DND-41 (cell line): ENCODE measurements at regions not wholly inside any gene's neighbourhood (a gene's known extent, or its start where the extent isn't known, plus 50 kb on each side); places are given as distances from the start of the nearest gene placed in this dataset.

Source experiments
- ATAC-seq: fragments of 200-7000 bp; cut with Tn5 transposase; 3 replicates; pipeline ENCODE4 v1.9.1; 2021; ENCODE audit warnings: low read depth; ENCODE audit not compliant: insufficient read depth
- DNase-seq: peaks from one replicate; pipeline ENCODE4 v3.0.0-alpha.2; 2020
- H2AFZ ChIP-seq: 2 replicates; pipeline ENCODE4 v1.6.0; 2012; ENCODE audit warnings: low read depth, low read length
- H3K27ac ChIP-seq: 2 replicates; pipeline ENCODE4 v1.5.1; 2012; ENCODE audit warnings: low read length, inconsistent platforms
- H3K27me3 ChIP-seq: fragments of 200-600 bp; sonication (generic); 2 replicates; pipeline ENCODE4 v1.6.0; 2012; ENCODE audit warnings: low read length, mild to moderate bottlenecking, inconsistent platforms; ENCODE audit not compliant: insufficient read depth, poor library complexity
- H3K36me3 ChIP-seq: 2 replicates; pipeline ENCODE4 v1.5.1; 2012; ENCODE audit warnings: low read length, inconsistent platforms; ENCODE audit not compliant: insufficient read depth
- H3K4me1 ChIP-seq: 2 replicates; pipeline ENCODE4 v1.5.1; 2012; ENCODE audit warnings: mild to moderate bottlenecking, low read length; ENCODE audit not compliant: insufficient read depth
- H3K4me2 ChIP-seq: 2 replicates; pipeline ENCODE4 v1.6.0; 2012; ENCODE audit warnings: mild to moderate bottlenecking, moderate library complexity, low read length, inconsistent platforms; ENCODE audit not compliant: insufficient read depth
- H3K4me3 ChIP-seq, 2 experiments: fragments of 200-600 bp in 1 of 2; shearing (Covaris generic) in 1 of 2; 2 replicates each; pipeline ENCODE4 v1.5.1; 2012 to 2016; ENCODE audit warnings: inconsistent platforms in 2 of 2, low read length in 2 of 2, mild to moderate bottlenecking in 2 of 2, low read depth in 1 of 2, moderate library complexity in 1 of 2
- H3K79me2 ChIP-seq: 2 replicates; pipeline ENCODE4 v1.6.0; 2012; ENCODE audit warnings: low read length, inconsistent platforms; ENCODE audit not compliant: insufficient read depth
- H3K9ac ChIP-seq: 2 replicates; pipeline ENCODE4 v1.6.0; 2012; ENCODE audit warnings: low read depth, mild to moderate bottlenecking, inconsistent platforms, low read length, moderate library complexity
- H3K9me3 ChIP-seq: 2 replicates; pipeline ENCODE4 v1.5.1; 2012; ENCODE audit warnings: low read length, moderate library complexity, mild to moderate bottlenecking, inconsistent platforms; ENCODE audit not compliant: insufficient read depth, severe bottlenecking
- H4K20me1 ChIP-seq: 2 replicates; pipeline ENCODE4 v1.6.0; 2012; ENCODE audit warnings: low read length; ENCODE audit not compliant: insufficient read depth
- EZH2 ChIP-seq: IDR thresholded peaks from 3 replicates; pipeline ENCODE4 v1.6.1; 2012; ENCODE audit warnings: borderline replicate concordance, low read depth, mild to moderate bottlenecking, moderate library complexity, low read length, inconsistent platforms; ENCODE audit not compliant: severe bottlenecking
- TF ChIP-seq, protein P1 (sequence below): IDR thresholded peaks from 2 replicates; pipeline ENCODE4 v1.5.1; 2012; ENCODE audit warnings: borderline replicate concordance, low read length, moderate library complexity, mild to moderate bottlenecking; ENCODE audit not compliant: poor library complexity, severe bottlenecking; ENCODE audit errors: extremely low read depth

DNA sequence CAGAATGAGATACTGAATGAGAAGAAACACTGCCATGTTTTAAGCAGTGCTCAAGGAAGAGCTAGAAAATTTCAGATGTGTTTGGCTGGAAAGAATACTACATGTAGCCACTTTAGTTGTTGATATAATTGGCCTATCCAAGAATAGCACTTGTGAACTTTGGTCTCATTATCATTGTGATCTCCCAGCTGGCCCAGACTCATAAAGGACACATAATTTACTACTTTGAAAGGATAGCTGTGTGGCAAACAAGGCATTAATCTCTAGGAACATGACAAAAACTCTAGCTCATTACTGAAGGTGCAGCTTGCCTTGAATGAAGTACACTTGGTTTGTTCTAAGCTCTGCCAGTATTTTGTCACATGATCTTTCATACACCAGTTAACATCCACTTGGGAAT is 356.3 kb downstream of the CSNK1G3 start:
- Histone ChIP-seq H3K4me1 (no peaks in the 10 kb centered on the region), H3K4me3 (no peak overlapping the region), H3K27me3 (no peaks in the 10 kb centered on the region), H3K4me2 (no peak overlapping the region), H3K36me3 (no peaks in the 10 kb centered on the region), H3K27ac (no peak overlapping the region), H3K9me3 (no peaks in the 10 kb centered on the region), H2AFZ (no peak overlapping the region), H3K9ac (no peak overlapping the region), H3K79me2 (no peaks in the 10 kb centered on the region), H4K20me1 (no peaks in the 10 kb centered on the region)
- DNase-seq (no peak), ATAC-seq (no peak)
- no peak for TF ChIP-seq EZH2
- TF ChIP-seq, protein P1, sequence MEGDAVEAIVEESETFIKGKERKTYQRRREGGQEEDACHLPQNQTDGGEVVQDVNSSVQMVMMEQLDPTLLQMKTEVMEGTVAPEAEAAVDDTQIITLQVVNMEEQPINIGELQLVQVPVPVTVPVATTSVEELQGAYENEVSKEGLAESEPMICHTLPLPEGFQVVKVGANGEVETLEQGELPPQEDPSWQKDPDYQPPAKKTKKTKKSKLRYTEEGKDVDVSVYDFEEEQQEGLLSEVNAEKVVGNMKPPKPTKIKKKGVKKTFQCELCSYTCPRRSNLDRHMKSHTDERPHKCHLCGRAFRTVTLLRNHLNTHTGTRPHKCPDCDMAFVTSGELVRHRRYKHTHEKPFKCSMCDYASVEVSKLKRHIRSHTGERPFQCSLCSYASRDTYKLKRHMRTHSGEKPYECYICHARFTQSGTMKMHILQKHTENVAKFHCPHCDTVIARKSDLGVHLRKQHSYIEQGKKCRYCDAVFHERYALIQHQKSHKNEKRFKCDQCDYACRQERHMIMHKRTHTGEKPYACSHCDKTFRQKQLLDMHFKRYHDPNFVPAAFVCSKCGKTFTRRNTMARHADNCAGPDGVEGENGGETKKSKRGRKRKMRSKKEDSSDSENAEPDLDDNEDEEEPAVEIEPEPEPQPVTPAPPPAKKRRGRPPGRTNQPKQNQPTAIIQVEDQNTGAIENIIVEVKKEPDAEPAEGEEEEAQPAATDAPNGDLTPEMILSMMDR: no peak

DNA sequence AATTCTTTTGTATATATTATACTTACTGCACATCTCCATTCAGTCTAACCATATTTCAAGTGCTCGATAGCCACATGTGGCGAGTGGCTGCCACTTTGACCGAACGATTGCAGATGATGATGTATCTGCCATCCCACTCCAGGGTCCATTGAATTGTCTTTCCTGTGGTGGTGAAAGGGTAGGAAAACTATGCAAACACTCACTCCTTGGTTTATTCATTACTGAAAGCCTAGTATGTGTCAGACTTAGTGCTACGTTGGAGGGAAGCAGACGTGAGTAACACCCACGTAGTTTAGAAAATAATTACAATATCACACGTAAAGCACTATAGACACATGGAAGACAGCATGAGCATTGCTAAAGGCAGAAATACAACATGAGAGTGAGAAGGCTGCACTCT is 353.7 kb downstream of the CSNK1G3 start:
- Histone ChIP-seq H3K9ac (no peak overlapping the region), H3K27me3 (no peaks in the 10 kb centered on the region), H3K4me2 (no peak overlapping the region), H2AFZ (no peak overlapping the region), H3K36me3 (no peaks in the 10 kb centered on the region), H4K20me1 (no peaks in the 10 kb centered on the region), H3K4me1 (no peaks in the 10 kb centered on the region), H3K79me2 (no peaks in the 10 kb centered on the region), H3K4me3 (no peak overlapping the region), H3K9me3 (no peaks in the 10 kb centered on the region), H3K27ac (no peak overlapping the region)
- no peak for DNase-seq
- no peak for ATAC-seq
- TF ChIP-seq, protein P1: no peak
- no peak for TF ChIP-seq EZH2

DNA sequence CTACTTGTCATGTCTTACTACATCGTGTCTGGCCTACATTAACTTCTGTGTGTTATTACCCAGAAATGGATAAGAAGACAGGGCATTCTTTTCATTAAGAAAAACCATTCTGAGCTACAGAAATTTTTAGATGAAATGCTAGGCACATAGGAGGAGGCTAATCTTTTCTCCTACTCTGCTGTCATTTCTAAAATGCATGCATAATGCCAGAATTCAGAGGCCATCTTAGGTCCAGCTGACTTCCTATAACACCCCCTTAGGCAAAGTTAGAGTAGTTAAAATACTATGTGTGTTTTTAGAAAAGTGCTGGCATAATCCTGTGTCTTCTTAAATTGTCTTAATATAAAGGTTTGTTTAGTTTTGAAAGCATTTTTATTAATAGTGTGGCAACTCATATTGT is 352.6 kb downstream of the CSNK1G3 start:
- Histone ChIP-seq H2AFZ (no peak overlapping the region), H3K4me2 (no peak overlapping the region), H3K4me3 (no peak overlapping the region), H4K20me1 (no peaks in the 10 kb centered on the region), H3K27ac (no peak overlapping the region), H3K79me2 (no peaks in the 10 kb centered on the region), H3K36me3 (no peaks in the 10 kb centered on the region), H3K9ac (no peak overlapping the region), H3K27me3 (no peaks in the 10 kb centered on the region), H3K9me3 (no peaks in the 10 kb centered on the region), H3K4me1 (no peaks in the 10 kb centered on the region)
- ATAC-seq: no peak
- no peak for DNase-seq
- TF ChIP-seq, protein P1: no peak
- TF ChIP-seq EZH2: no peak

DNA sequence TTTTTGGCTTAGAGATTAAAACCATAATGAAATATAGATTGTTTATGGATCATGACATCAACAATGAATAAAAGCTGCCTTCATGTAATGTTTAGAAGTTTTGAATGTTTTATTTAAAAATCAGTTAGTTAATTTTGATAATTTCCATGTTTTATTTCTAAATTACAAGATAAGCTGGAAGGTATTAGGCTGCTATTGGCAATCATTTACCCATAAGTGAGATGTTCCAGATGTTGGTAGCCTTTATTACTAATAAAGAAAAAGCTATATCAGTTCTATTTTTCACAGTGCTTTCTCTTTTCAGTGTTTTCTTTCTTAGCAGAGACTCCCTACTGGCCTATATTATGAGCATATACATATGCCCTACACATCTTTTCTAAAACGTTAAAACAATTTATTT is 347.0 kb downstream of the CSNK1G3 start:
- H3K9me3 ChIP-seq: no peaks in the 10 kb centered on the region
- H3K36me3 ChIP-seq: no peaks in the 10 kb centered on the region
- H3K4me2 ChIP-seq: no peak overlapping the region
- no peak overlapping the region for H3K4me3 ChIP-seq
- DNase-seq (no peak), ATAC-seq (no peak)
- H3K4me1 ChIP-seq: no peaks in the 10 kb centered on the region
- no peak overlapping the region for H3K9ac ChIP-seq
- H4K20me1 ChIP-seq: no peaks in the 10 kb centered on the region
- H2AFZ ChIP-seq: no peak overlapping the region
- TF ChIP-seq, protein P1: no peak
- TF ChIP-seq EZH2: no peak
- H3K27ac ChIP-seq: no peak overlapping the region
- no peaks in the 10 kb centered on the region for H3K27me3 ChIP-seq
- no peaks in the 10 kb centered on the region for H3K79me2 ChIP-seq
